Osteoblast (primary cell): ENCODE measurements at regions not wholly inside any gene's neighbourhood (a gene's known extent, or its start where the extent isn't known, plus 50 kb on each side); places are given as distances from the start of the nearest gene placed in this dataset.

Experiments
- DNase-seq: peaks from one replicate; pipeline ENCODE4 v3.0.0; 2011; ENCODE audit warnings: low spot score, mixed read lengths; ENCODE audit not compliant: insufficient read length; ENCODE audit errors: missing footprints
- H2AFZ ChIP-seq: 2 replicates; pipeline ENCODE4 v1.6.0; 2011; ENCODE audit warnings: mild to moderate bottlenecking, low read length
- H3K27ac ChIP-seq: 2 replicates; pipeline ENCODE4 v1.5.1; 2011; ENCODE audit warnings: mild to moderate bottlenecking, low read depth, low read length, moderate library complexity
- H3K27me3 ChIP-seq: 2 replicates; pipeline ENCODE4 v1.6.0; 2012; ENCODE audit warnings: mild to moderate bottlenecking, control low read depth, inconsistent platforms, low read length, moderate library complexity; ENCODE audit not compliant: insufficient read depth
- H3K36me3 ChIP-seq: 2 replicates; pipeline ENCODE4 v1.5.1; 2011; ENCODE audit warnings: mild to moderate bottlenecking, low read length, control low read depth, moderate library complexity; ENCODE audit not compliant: insufficient read depth
- H3K4me1 ChIP-seq: 2 replicates; pipeline ENCODE4 v1.5.1; 2011; ENCODE audit warnings: mild to moderate bottlenecking, low read length, control low read depth, moderate library complexity; ENCODE audit not compliant: insufficient read depth
- H3K4me2 ChIP-seq: 2 replicates; pipeline ENCODE4 v1.6.0; 2011; ENCODE audit warnings: mild to moderate bottlenecking, low read length; ENCODE audit not compliant: insufficient read depth
- H3K4me3 ChIP-seq: fragments of 200-600 bp; sonication (generic); 3 replicates; pipeline ENCODE4 v1.5.1; 2012; ENCODE audit warnings: mild to moderate bottlenecking, low read length, inconsistent platforms; ENCODE audit not compliant: insufficient read depth
- H3K79me2 ChIP-seq: 2 replicates; pipeline ENCODE4 v1.6.0; 2012; ENCODE audit warnings: mild to moderate bottlenecking, low read length, control low read depth, inconsistent platforms; ENCODE audit not compliant: insufficient read depth
- H3K9me3 ChIP-seq: 2 replicates; pipeline ENCODE4 v1.5.1; 2011; ENCODE audit warnings: low read depth, low read length, control low read depth
- H4K20me1 ChIP-seq: 2 replicates; pipeline ENCODE4 v1.6.0; 2012; ENCODE audit warnings: mild to moderate bottlenecking, low read length, control low read depth; ENCODE audit not compliant: insufficient read depth
- TF ChIP-seq, protein P1 (sequence below): IDR thresholded peaks from 2 replicates; pipeline ENCODE4 v1.5.1; 2011; ENCODE audit warnings: mild to moderate bottlenecking, low read depth, low read length, moderate library complexity; ENCODE audit errors: extremely low read depth

- TF ChIP-seq, protein P1, sequence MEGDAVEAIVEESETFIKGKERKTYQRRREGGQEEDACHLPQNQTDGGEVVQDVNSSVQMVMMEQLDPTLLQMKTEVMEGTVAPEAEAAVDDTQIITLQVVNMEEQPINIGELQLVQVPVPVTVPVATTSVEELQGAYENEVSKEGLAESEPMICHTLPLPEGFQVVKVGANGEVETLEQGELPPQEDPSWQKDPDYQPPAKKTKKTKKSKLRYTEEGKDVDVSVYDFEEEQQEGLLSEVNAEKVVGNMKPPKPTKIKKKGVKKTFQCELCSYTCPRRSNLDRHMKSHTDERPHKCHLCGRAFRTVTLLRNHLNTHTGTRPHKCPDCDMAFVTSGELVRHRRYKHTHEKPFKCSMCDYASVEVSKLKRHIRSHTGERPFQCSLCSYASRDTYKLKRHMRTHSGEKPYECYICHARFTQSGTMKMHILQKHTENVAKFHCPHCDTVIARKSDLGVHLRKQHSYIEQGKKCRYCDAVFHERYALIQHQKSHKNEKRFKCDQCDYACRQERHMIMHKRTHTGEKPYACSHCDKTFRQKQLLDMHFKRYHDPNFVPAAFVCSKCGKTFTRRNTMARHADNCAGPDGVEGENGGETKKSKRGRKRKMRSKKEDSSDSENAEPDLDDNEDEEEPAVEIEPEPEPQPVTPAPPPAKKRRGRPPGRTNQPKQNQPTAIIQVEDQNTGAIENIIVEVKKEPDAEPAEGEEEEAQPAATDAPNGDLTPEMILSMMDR: no peak
- no peaks in the 10 kb centered on the region for H3K79me2 ChIP-seq
- no peaks in the 10 kb centered on the region for H3K27me3 ChIP-seq
- H3K4me2 ChIP-seq: no peak overlapping the region
- H3K36me3 ChIP-seq: no peaks in the 10 kb centered on the region
- no peak overlapping the region for H3K4me3 ChIP-seq
- H4K20me1 ChIP-seq: no peaks in the 10 kb centered on the region
- peaks cover 11% of the 10 kb centered on the region for H3K4me1 ChIP-seq
- peak; percentile 45 for DNase-seq
- no peak overlapping the region for H2AFZ ChIP-seq
- no peaks in the 10 kb centered on the region for H3K9me3 ChIP-seq
- H3K27ac ChIP-seq: no peak overlapping the region
Observed at GRCh38 chr14:62206456-62206855, 444.2 kb downstream of the SNAPC1 start.

GRCh38 chr14:62209287-62209899, 447.2 kb downstream of the SNAPC1 start:
- Histone ChIP-seq H3K27ac (peak overlapping the region; percentile 58), H3K79me2 (no peaks in the 10 kb centered on the region), H3K9me3 (no peaks in the 10 kb centered on the region), H3K36me3 (no peaks in the 10 kb centered on the region), H3K4me2 (no peak overlapping the region), H2AFZ (no peak overlapping the region), H4K20me1 (no peaks in the 10 kb centered on the region), H3K4me3 (no peak overlapping the region), H3K27me3 (no peaks in the 10 kb centered on the region), H3K4me1 (peaks cover 11% of the 10 kb centered on the region)
- DNase-seq: no peak
- TF ChIP-seq, protein P1: no peak

DNA sequence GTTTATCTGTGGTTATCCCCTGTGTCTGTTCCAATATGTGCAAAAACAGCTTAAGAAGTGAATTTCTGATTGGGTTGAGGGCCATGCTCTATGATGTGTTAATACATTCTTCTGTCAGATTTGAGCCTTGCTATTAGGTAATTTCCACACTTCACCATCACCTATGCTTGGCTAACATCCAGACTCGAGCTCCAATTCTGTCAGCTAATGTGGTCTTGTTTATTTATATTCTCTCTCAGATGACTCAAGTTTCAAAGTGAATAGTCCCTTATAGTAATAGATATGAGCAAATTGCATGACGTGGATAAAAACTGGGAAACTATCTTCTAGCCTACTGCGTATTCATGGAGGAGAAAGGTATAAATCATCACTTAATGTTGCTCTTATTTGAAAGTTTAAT, 451.3 kb downstream of the SNAPC1 start:
- TF ChIP-seq, protein P1: no peak
- no peaks in the 10 kb centered on the region for H3K36me3 ChIP-seq
- no peaks in the 10 kb centered on the region for H3K9me3 ChIP-seq
- no peak overlapping the region for H3K4me3 ChIP-seq
- DNase-seq: no peak
- peaks cover 11% of the 10 kb centered on the region for H3K4me1 ChIP-seq
- H4K20me1 ChIP-seq: no peaks in the 10 kb centered on the region
- no peaks in the 10 kb centered on the region for H3K27me3 ChIP-seq
- no peak overlapping the region for H2AFZ ChIP-seq
- H3K4me2 ChIP-seq: no peak overlapping the region
- H3K27ac ChIP-seq: no peak overlapping the region
- H3K79me2 ChIP-seq: no peaks in the 10 kb centered on the region

- TF ChIP-seq, protein P1: no peak
- DNase-seq: no peak
- H3K4me2 ChIP-seq: no peak overlapping the region
Observed at GRCh38 chr14:62216121-62216520, 453.9 kb downstream of the SNAPC1 start.

More at GRCh38 chr14:62216121-62216520, 453.9 kb downstream of the SNAPC1 start:
- Histone ChIP-seq H3K27me3 (no peaks in the 10 kb centered on the region), H3K9me3 (no peaks in the 10 kb centered on the region), H3K27ac (no peak overlapping the region), H3K4me3 (no peak overlapping the region), H3K36me3 (no peaks in the 10 kb centered on the region), H2AFZ (no peak overlapping the region), H3K4me1 (no peaks in the 10 kb centered on the region), H3K79me2 (no peaks in the 10 kb centered on the region), H4K20me1 (no peaks in the 10 kb centered on the region)
